Uterus (tissue), 2 donors: ENCODE measurements at regions not wholly inside any gene's neighbourhood (a gene's known extent, or its start where the extent isn't known, plus 50 kb on each side); places are given as distances from the start of the nearest gene placed in this dataset.

Source experiments
- POLR2A ChIP-seq, 2 donors: fragments of 450-650 bp; IDR thresholded peaks; one replicate each; pipeline ENCODE4 v1.6.1; 2016; ENCODE audit warnings: antibody characterized with exemption in 2 of 2, mild to moderate bottlenecking in 1 of 2, moderate library complexity in 1 of 2
- TF ChIP-seq, protein P1 (sequence below), 4 experiments: fragments of 200-600 bp in 2 of 4; fragments of 450-650 bp in 2 of 4; sonication (generic) in 2 of 4; IDR thresholded peaks; one replicate each; pipeline ENCODE4 v1.5.1; 2016 to 2019; ENCODE audit warnings: antibody characterized with exemption in 4 of 4, mild to moderate bottlenecking in 2 of 4, moderate library complexity in 1 of 4

GRCh38 chr3:64400706-64401105 lies 175.4 kb upstream of the PRICKLE2 start:
- no peak for TF ChIP-seq POLR2A (IDR thresholded peaks at IDR 0.05)
- TF ChIP-seq, protein P1, sequence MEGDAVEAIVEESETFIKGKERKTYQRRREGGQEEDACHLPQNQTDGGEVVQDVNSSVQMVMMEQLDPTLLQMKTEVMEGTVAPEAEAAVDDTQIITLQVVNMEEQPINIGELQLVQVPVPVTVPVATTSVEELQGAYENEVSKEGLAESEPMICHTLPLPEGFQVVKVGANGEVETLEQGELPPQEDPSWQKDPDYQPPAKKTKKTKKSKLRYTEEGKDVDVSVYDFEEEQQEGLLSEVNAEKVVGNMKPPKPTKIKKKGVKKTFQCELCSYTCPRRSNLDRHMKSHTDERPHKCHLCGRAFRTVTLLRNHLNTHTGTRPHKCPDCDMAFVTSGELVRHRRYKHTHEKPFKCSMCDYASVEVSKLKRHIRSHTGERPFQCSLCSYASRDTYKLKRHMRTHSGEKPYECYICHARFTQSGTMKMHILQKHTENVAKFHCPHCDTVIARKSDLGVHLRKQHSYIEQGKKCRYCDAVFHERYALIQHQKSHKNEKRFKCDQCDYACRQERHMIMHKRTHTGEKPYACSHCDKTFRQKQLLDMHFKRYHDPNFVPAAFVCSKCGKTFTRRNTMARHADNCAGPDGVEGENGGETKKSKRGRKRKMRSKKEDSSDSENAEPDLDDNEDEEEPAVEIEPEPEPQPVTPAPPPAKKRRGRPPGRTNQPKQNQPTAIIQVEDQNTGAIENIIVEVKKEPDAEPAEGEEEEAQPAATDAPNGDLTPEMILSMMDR (IDR thresholded peaks at IDR 0.05): no peak
